ENCODE measurements at regions not wholly inside any gene's neighbourhood (a gene's known extent, or its start where the extent isn't known, plus 50 kb on each side); places are given as distances from the start of the nearest gene placed in this dataset.

GRCh38 chr9:1776668-1777067 is 238.5 kb upstream of the SMARCA2 start:
- DNase-seq (ENCODE audit: low read depth), result no peak
- H3K4me3 ChIP-seq (ENCODE audit: low read depth, low read length), result no peak overlapping the region
- TF ChIP-seq CTCF (IDR thresholded peaks at IDR 0.05; ENCODE audit: insufficient read depth, low read depth, low read length), result no peak

DNA sequence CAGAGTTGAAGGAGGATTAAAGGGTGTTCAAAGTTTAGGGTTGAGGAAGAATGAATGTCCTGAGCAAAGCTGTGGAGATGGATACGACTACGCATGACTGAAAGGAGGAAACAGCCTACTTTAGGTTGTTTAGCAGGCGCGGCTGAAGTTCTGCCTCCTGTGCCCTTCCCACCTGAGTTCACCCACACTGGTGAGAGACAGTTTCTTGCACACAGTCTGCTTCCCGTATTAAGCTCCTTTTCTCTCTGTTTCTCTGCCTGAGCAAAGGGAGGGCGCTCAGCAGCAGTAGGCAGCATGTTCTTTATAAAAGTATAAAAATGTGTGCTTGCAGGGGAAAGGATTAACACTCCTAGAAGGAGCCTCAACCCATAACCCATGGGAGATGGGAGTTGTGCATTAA is 224.0 kb upstream of the SMARCA2 start:
- DNase-seq (ENCODE audit: low read depth), result no peak
- TF ChIP-seq CTCF (IDR thresholded peaks at IDR 0.05; ENCODE audit: insufficient read depth, low read depth, low read length), result no peak
- no peak overlapping the region for H3K4me3 ChIP-seq (ENCODE audit: low read depth, low read length)

- no peak overlapping the region for H3K4me3 ChIP-seq (ENCODE audit: low read depth, low read length)
- TF ChIP-seq CTCF (IDR thresholded peaks at IDR 0.05; ENCODE audit: insufficient read depth, low read depth, low read length), result no peak
- no peak for DNase-seq (ENCODE audit: low read depth)
These were observed 220.4 kb upstream of the SMARCA2 start for GRCh38 chr9:1794547-1795270.

DNA sequence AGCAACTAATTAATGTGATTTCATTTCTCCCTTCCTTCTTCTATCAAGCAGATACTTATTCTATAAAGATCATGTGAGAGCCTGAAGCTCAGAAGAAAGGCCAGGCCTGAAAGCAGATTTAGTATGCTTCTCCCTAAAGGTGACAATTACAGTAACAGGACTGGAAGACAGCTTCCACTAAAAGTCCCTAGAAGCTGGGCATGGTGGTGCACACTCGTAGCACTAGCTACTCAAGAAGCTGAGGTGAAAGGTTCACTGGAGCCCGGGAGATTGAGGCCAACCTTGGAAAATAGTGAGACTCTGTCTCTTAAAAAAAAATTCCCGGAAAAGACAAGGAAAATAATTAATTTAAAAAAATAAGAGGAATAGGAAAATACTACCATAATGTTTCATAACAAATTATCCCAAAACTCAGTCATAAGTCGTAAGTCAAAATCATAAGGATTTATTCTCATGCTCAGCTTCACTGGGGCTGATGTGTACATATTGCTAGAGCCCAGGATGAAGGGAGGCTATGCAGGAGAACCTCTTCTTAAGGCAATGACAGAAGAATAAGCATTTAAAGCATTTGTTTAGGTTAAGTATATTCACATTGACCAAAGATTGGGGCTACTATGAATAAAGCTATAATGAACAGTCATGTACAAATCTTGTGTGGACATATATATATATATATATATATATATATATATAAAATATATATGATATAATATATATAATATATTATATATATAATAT is 210.8 kb upstream of the SMARCA2 start:
- H3K4me3 ChIP-seq (ENCODE audit: low read depth, low read length), result no peak overlapping the region
- no peak for TF ChIP-seq CTCF (IDR thresholded peaks at IDR 0.05; ENCODE audit: insufficient read depth, low read depth, low read length)
- DNase-seq (ENCODE audit: low read depth), result no peak

GRCh38 chr9:1829719-1830118 is 185.4 kb upstream of the SMARCA2 start:
- no peak for TF ChIP-seq CTCF (IDR thresholded peaks at IDR 0.05; ENCODE audit: insufficient read depth, low read depth, low read length)

GRCh38 chr9:1832960-1833359 is 182.2 kb upstream of the SMARCA2 start:
- no peak overlapping the region for H3K4me3 ChIP-seq (ENCODE audit: low read depth, low read length)
- DNase-seq (ENCODE audit: low read depth), result no peak
- TF ChIP-seq CTCF (IDR thresholded peaks at IDR 0.05; ENCODE audit: insufficient read depth, low read depth, low read length), result no peak

More at GRCh38 chr9:1829719-1830118, 185.4 kb upstream of the SMARCA2 start:
- no peak for DNase-seq (ENCODE audit: low read depth)
- no peak overlapping the region for H3K4me3 ChIP-seq (ENCODE audit: low read depth, low read length)

Data from fibroblast of villous mesenchyme (primary cell).